Endometrium (tissue), 2 donors: ENCODE measurements at regions not wholly inside any gene's neighbourhood (a gene's known extent, or its start where the extent isn't known, plus 50 kb on each side); places are given as distances from the start of the nearest gene placed in this dataset.
"Not testable (repeated sequence)": the region's sequence is repeated elsewhere in the genome, so short reads cannot be mapped to it uniquely, and the experiment has no call there.

ENCODE experiments used
- FAIRE-seq: peaks from 2 replicates; lab custom pipeline; 2012; peaks lifted over from hg19 to GRCh38; lab: Jason Lieb, UNC
- donor health status: control.
- donor health status: control.

DNA sequence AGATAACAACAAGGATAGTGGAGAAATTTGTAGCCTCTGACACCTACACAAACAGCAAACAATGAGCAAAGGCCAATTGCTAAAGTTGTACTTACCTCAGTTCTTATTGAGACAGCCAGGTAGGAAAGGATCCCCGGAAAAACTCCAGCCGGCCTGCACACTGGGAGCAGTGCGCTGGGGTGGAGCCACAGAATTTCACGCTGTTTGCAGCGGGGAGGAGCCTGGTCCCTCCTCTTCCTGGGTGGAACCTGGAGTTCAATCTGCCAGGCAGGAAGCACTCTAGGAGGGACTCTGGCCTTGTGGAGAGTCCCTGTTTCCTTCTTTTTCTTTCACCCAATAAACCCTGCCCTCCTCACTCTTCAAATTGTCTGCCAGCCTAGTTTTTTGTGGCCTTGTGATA, 382.6 kb upstream of the TGIF2LX start:
- FAIRE-seq = not testable (repeated sequence)

DNA sequence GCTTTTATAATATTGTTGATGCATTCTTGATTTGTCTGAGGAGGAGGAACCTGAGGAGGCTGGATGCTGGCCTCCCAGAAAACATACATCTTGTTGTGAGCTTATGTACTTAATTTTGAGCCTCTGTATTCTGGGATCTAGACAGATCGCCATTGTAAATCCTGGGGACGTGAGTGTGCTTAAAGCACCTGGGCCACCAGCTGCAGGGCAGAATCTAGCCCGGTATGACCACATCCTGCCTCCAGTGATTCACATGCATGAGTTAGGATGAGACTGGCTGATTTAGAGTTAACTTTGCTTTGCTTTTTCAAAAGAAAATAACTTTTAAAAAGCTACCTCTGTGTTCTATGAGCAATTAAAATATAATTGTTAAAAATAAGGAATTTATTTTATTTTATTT, 364.6 kb upstream of the TGIF2LX start:
- FAIRE-seq = not testable (repeated sequence)

DNA sequence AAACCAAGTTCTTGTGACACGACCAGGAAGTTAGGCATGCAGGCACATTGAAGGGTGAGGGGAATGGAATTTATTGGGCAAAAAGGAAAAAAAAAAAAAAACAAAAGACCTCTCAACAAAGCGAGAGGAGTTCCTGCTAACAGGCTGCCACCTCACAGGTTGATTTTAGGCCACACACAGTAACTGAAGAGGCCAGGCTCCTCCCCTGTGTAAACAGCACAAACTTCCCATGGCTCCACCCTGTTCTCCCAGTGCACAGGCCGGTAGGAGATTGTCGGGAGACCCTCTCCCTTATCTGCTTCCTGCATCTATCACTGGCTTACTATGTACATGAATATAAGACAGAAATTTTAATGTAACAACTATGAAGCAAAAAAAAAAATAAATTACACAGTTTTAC, 359.6 kb upstream of the TGIF2LX start:
- not testable (repeated sequence) for FAIRE-seq

GRCh38 chrX:89563107-89563506, 358.6 kb upstream of the TGIF2LX start:
- FAIRE-seq = not testable (repeated sequence)

DNA sequence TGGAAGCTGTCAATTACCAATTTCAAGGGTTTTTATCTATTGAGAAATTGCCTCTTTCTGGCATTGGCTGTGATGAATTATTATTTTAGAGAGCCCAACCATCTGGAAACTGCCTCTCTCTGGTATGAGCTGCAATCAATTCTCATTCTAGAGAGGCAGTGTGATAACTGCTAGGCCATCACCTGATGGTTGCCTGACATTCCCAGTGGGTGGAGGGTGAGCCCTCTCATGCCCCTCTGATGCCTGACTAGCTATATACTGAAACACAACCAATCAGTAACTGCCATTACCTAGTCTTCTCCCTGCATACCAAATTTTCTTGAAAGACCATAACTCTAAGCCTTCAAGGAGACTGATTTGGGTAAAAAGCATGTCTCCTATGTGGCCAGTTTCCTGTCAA, 353.9 kb upstream of the TGIF2LX start:
- not testable (repeated sequence) for FAIRE-seq

DNA sequence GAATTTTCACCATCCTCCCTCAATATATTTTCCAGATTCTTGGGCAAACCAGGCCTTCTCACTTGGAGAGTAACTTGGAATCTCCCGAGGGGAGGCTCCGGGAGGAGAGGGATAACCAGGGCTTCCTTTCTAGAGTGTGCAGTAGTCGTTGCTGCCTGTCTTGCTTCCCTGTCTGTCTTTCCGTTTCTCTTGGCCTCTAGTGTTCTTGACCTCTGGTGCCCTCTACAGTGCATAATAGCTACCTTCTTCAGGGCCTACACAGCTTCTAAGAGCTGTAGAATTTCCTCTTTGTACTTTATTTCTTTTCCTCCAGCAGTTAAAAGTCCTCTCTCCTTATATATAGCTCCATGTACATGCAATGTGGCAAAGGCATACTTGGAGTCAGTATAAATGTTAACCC, 339.8 kb upstream of the TGIF2LX start:
- FAIRE-seq = not testable (repeated sequence)

DNA sequence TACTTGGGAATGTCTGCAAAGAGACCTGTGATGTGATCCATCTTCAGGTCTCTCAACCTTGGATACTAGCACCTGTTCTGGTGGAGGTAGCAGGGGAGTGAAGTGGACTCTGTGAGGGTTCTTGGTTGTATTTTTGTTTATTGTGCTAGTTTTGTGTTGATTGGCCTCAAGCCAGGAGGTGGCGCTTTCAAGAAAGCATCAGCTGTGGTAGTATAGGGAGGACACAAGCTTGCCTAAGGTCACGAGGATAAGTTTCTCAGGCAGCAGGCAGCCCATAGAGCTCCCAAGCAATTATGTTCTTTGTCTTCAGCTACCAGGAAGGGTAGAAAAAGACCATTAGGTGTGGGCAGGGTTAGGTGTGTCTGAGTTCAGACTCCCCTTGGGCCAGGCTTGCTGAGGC, 289.9 kb upstream of the TGIF2LX start:
- not testable (repeated sequence) for FAIRE-seq

DNA sequence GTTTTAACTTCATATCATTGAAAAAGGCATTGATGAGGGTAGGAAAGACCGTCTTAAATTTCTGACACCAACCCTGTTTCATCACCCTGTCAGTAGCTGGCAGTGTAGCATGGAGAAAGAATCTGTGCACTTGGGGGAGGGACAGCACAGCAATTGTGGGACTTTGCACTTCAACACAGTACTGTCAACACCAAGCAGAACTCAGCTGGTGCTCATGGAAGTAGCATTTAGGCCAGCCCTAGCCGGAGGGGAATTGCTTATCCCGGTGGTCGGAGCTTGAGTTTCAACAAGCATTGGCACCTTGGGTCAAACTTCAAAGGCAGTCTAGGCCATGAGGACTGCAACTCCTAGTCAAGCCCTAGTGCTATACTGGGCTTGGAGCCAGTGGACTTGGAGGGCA, 285.8 kb upstream of the TGIF2LX start:
- not testable (repeated sequence) for FAIRE-seq

GRCh38 chrX:89658662-89659061, 263.0 kb upstream of the TGIF2LX start:
- FAIRE-seq = not testable (repeated sequence)

GRCh38 chrX:89706481-89706880, 215.2 kb upstream of the TGIF2LX start:
- FAIRE-seq = not testable (repeated sequence)

DNA sequence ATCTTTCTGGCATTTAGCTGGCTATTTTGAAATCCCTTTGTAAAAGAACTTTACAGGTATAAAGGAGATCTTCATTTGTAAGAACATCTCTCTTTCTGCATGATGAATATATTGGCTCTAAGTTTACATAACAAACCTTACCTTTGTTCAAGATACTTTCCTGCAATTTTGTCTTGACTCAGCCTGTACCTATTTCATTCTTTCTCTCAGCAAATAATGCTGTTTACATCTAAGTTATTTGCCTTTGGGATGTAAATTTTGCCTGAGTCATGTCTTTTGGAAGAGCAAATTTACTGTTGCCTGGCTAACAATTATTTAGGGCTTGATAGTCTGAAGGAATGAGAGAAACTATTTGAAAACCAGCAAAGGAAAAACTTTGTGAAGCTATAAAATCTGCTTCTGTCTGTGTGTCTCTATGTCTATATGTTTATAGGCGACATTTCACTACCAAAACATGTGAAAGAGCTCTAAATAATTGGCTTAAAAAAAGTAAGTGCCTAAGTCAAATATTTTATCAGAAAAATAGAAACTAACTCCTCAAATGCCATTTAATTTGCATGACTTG, 214.3 kb upstream of the TGIF2LX start:
- FAIRE-seq = not testable (repeated sequence)

- FAIRE-seq = not testable (repeated sequence)
Measured at GRCh38 chrX:89734367-89734766, 187.3 kb upstream of the TGIF2LX start.

- not testable (repeated sequence) for FAIRE-seq
Measured at GRCh38 chrX:89756466-89756865, 165.2 kb upstream of the TGIF2LX start.

- FAIRE-seq = peak; percentile 8
Measured at GRCh38 chrX:89757767-89758166, 163.9 kb upstream of the TGIF2LX start.

DNA sequence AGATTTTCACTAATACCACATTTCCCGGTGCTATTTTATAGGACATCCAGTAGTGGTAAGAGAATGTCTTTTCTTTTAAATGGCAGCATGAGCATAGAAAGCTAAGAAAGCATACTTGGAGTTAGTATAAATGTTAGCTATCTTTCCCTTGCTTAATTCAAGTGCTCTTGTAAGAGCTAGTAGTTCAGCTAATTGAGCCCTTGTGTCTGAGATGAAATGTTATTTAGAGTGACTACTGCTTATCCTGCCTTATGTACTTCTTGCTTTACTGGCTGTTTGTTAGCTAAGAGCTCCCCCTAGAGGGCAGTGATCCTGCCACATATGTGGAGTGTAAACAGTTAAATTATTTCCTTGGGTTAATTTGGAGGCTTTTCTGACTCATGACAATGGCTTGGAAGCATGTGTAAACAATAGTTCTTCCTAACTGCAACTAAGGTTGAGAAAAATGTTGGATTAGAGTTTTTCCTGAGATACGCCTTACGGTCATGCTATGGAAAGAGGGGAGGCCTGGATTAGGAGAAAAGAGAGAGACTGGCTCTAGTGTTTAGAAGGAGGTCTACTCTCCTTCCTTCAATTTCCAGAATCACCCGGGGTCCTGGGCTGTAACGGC, 162.5 kb upstream of the TGIF2LX start:
- FAIRE-seq = not testable (repeated sequence)

DNA sequence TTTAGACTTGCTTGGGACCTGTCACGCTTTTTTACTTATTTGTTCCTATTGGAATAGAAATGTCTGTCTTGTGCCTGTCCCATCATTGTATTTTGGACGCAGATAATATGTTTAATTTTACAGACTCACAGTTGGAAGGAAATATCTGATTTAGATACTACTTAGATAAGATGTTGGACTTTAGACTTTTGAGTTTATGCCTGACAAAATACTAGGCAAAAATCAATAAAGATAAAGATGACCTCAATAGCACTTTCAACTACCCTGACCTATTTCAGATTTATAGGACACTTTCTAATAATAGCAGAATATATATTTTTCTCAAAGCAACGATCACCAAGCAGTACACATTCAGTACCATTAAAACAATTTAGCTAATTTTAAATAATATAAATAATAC, 150.1 kb upstream of the TGIF2LX start:
- FAIRE-seq = not testable (repeated sequence)

DNA sequence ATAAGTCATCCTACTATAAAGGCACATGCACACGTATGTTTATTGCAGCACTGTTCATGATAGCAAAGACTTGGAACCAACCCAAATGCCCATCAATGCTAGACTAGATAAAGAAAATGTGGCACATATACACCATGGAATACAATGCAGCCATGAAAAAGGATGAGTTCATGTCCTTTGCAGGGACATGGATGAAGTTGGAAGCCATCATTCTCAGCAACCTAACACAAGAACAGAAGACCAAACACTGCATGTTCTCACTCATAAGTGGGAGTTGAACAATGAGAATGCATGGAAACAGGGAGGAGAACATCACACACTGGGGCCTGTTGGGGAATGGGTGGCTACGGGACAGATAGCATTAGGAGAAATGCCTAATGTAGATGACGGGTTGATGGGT, 110.3 kb upstream of the TGIF2LX start:
- FAIRE-seq = not testable (repeated sequence)

- not testable (repeated sequence) for FAIRE-seq
Measured at GRCh38 chrX:89839723-89840122, 82.0 kb upstream of the TGIF2LX start.

- FAIRE-seq = not testable (repeated sequence)
Measured at GRCh38 chrX:89871662-89872061, 50.0 kb upstream of the TGIF2LX start.
